Eye (tissue), 1 donor: ENCODE measurements at regions not wholly inside any gene's neighbourhood (a gene's known extent, or its start where the extent isn't known, plus 50 kb on each side); places are given as distances from the start of the nearest gene placed in this dataset.

Experiments
- DNase-seq: peaks from one replicate; pipeline ENCODE4 v3.0.0-alpha.2; 2015

DNA sequence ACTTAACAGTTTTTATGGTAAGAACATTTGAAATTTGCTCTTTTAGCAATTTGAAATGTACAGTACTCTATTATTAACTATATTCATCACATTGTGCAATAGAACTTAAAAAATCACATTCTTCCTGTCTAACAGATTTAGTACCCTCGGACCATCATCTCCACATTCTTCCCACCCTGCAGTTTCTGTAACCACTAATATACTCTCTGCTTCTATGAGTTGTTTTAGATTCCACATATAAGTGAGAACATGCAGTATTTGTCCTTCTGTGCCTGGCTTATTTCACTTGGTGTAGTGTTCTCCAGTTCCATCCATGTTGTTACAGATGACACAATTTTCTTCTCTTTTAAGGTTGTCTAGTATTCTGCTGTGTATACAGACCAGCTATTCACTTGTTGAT is 88.9 kb upstream of the SEC61G start:
- DNase-seq: no peak

DNA sequence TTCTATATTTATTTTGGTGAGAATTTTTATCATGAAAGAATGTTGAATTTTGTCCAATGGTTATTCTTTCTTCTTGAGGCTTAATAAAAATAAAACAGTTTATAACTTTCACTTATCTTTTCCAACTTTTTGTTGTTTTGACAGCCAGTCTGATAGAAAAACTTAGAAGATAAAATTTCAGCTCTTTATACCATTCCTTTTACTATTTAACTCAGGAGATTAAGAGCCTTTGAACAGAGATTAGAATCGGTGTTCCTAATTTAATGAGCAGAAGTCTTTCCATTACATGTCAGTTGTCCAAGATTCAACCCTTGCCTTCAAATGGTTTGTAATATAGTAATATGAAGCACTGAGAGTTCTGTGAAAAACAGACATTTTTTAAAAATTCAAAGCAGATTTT is 97.8 kb upstream of the SEC61G start:
- no peak for DNase-seq

DNA sequence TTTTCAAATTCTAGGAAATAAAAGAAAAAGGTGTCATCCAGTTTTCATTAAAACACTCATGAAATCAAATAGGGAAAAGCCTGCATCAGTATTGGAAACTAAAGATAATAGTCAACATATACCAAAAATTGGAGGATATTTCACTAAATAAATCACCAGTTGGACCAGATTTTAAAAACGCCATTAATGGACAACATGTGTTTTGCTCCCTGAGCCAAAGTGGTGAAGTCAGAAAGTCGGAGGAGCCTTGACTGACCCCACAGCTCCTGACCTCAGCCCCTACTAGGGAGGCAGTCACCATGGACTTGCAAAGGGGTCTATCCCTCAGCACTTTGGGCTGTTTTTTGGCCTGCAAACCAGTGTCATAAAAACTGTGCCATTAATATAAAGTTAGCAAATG is 98.3 kb upstream of the SEC61G start:
- no peak for DNase-seq

DNA sequence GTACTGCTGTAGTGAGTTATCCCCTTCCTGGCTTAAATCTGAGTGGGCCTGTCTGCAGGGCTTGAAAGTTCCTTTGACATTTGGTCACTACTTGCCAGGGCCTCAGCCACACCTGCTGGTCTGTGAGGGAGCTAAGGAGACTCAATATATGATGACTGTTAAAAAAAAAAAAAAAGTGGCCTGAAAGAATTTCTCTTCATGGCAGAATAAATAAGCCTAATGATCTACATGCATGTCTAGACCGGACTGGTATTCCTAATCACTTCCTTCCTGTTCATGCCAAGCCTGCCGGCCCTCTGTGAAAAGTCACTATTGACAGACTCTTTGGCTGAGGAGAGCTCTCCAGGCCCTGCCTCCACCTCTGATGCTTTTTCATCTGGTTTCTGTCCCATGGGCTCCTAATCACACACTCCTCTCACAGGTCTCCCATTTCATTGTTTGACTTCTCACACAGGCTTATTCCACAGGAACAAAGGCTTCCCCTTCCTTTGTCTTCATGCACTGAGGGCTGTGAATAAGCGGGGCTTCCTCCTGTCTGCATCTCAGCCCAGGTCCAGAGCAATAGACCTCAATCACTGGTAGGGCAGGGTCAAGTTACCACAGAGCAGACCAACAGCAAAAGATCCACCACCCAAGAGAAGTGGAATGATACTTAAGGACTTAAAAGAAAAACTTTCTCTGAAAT is 99.1 kb upstream of the SEC61G start:
- no peak for DNase-seq

DNA sequence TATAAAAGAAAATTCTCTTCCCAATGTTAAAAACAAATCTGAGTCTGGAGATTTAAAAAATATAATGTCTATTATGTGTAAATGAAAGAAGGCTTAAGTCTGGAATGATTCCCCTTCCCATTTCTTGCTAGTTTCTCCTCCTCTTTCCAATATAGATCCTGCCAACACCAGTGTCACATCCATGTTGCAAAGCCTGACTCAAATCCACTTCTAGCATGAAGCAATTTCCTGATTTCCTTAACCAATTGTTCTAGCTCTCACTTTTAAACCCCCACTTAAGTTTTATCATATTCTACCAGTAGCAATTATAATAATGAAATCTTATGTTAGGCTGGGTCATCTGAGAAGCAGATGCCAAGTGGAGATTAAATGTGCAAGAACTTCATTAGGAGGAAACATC is 100.1 kb upstream of the SEC61G start:
- no peak for DNase-seq

DNA sequence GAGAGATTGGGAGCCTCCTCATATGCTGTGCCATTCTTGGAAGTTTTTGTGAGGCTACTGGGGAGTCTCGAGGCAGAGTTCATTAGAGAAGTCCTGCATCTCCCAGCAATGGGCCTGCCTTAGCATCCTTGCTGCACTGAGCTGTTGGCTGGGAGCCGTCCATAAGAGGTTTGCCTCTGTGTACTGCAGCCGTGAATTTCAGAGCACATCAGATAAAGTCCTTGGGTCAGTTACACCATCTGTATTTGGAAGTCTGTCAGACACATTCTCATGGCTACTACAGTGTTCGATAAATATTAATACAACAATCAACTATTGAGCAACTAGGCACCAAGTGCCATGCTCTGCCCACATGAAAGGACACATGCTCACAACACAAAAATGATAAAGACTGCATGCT is 100.5 kb upstream of the SEC61G start:
- DNase-seq: no peak

DNA sequence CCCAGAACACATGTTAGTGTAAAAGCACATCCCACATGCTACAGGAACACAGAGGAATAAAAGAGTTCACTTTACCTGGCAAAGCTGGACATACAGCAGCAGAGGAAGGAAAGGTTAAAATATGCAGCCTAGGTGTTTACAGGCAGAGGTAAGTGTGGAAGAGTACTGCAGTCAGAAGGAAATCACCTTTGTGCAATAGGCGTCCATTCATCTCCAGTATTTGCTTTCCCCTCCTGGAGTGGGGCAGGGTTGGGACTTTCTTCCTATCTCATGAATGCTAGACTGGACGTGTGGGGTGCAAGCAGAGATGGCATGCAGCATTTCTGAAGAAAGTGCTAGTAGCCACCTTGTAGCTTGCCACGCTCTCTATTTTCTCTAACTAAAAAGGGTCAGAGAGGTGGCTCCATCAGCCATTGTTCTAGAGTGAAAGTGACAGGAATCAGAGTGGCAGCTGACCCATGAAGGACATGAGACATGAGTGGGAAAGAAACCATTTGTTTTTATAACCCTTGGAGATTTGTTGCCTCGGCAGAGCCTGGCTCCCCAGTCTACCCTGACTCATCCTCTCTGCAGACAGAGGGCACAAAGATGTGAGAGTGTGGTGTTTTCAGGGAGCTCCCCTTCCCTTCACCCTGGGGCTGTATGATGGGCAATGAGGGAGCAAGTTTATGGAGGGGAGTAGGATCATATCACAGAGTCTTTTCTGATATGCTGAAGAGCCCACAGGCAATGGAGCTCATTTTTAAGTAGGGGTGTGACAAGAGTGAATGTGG is 101.2 kb upstream of the SEC61G start:
- peak; percentile 62 for DNase-seq

DNA sequence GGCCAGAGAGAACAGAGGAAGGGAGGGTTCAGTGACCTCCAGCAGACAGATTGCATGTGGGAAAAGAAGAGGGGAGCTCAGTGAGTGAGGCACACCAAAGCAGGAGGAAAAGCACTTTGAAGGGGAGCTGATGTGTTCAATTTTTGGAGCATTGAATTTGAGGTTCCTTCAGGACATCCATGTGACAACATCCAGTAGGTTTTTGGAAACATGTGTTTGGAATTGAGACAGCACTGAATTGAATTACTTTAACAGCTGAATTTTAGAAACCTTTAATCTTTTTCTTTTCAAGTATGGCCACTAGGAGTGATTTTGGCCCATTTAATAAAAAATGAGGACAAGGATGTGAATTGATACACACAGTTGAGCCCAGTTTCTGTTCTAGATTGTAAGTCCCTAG is 101.8 kb upstream of the SEC61G start:
- DNase-seq: no peak

DNA sequence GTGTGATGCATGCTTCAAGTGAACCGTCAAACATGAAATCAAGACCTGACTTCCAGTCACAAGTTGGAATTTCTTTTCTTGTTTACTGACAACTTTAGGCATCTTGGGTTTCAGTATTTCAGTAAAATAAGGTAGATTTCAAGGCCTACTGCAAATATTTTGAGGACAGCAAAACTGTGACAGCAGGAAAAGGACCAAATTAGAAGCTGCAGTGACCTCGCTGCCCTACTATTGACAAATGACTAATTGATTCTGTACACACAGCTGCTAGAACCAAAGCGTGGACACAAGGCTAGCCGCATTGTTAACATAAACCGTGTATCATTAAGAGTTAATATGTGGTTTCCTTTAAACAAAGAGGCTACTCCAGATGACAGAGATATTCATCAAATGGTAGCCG is 105.7 kb upstream of the SEC61G start:
- peak; percentile 67 for DNase-seq

DNA sequence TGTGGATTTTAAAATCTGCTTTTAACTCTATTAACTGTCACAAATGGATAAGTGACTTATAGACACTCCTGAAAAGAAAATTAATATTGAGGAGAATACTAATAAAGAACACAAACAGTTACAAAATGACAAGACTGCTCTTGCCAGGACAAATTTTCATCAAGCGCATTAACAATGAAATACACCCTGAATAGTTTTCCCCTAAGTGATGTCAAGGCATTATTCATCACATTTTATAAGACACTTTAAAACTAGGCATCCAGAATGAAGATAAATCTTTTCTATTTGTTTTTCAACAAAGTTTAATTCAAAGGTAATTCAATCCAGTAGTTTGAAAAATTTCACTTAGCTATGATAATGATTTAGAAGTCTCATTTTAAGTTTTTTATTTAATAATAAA is 110.5 kb upstream of the SEC61G start:
- DNase-seq: no peak

DNA sequence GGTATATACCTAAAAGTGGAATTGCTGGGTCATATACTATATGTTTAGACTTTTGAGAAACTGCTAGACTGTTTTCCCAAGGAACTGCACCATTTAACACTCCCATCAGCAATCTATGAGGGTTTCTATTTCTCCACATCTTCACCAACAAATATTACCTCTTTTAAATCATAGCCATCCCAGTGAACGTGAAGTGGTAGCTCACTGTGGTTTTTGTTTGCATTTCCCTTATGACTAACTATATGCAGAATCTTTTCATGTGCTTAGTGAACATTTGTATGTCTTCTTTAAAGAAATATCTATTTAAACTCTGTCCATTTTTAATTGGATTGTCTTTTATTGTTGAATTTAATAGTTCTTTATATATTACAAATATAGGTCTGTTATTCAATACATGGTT is 115.8 kb upstream of the SEC61G start:
- DNase-seq: no peak

DNA sequence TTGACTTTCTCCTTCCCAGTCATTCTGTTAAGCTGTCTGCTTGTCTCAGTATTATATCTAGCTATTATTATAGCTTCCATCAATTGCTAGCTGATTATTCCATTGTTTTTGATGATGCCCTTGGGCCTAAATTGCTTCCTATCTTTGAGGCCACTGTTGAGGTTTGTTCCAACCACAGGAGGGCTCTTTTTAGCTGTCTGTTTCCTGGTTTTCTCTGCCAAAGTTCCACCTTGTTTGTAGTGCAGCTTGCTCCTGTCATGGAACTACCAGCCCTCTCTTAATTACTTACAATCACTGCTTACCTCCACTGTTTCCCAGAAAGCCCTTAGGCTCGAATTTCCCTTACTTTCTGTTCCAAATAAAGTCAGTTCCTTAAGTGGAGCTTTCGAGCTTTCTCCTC is 118.7 kb upstream of the SEC61G start:
- no peak for DNase-seq

DNA sequence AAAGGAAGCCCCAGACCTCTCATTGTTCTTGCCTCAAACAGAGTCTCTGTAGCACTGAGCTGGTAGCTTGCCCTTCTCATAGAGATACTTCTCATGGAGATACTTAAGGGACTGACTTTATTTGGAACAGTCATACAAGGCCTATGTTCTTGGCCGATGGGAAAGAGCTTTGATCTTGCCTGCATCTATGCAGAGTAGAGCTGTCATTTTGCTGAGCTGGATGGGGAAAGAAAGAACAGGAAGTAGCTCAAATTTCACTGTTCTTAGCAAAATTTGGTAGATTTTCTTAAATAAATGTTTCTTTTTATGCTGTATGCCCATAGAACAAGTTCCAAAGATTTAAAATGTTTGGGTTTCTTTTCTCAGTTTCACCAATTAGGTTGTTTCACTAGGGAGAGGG is 119.3 kb upstream of the SEC61G start:
- DNase-seq: no peak

DNA sequence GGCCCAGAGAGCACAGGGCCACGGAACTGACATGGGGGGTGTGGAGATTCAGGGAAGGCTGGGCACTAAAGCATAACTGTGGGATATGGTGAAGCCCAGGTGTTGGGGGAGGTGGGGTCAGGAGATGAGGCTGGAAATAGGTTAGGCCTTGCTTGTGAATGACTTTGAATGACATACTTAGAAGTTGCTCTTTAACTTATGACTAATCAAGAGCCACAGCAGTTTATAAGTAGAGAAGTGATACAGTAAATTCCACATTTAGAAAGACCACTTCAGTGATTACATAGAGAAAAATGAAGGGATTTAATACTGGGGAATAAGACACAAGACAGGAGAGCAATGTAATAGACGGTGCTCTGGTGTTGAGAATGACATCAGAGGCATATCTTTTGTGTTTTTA is 120.8 kb upstream of the SEC61G start:
- DNase-seq: no peak

DNA sequence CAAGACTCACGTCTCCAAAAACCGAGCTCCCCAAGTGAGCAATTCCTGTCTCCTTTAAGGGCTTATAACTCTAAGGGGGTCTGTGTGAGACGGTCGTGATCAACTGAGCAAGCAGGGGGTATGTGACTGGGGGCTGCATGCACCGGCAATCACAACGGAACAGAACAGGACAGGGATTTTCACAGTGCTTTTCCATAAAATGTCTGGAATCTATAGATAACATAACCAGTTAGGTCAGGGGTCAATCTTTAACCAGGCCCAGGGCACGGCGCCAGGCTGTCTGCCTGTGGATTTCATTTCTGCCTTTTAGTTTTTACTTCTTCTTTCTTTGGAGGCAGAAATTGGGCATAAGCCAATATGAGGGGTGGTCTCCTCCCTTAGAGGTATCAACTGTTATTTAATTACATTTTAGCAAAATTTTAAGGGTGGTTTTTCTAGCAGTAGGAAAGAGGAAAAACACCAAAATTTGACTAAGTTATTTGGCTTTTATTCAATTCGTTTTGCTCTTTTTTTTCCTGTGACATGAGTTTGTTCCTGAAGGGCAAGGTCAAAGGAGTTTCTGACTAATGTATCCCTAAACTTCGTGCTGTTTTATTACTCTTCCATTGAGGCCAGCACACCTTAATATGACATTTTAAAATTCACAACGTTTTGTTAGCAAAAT is 121.4 kb upstream of the SEC61G start:
- no peak for DNase-seq

DNA sequence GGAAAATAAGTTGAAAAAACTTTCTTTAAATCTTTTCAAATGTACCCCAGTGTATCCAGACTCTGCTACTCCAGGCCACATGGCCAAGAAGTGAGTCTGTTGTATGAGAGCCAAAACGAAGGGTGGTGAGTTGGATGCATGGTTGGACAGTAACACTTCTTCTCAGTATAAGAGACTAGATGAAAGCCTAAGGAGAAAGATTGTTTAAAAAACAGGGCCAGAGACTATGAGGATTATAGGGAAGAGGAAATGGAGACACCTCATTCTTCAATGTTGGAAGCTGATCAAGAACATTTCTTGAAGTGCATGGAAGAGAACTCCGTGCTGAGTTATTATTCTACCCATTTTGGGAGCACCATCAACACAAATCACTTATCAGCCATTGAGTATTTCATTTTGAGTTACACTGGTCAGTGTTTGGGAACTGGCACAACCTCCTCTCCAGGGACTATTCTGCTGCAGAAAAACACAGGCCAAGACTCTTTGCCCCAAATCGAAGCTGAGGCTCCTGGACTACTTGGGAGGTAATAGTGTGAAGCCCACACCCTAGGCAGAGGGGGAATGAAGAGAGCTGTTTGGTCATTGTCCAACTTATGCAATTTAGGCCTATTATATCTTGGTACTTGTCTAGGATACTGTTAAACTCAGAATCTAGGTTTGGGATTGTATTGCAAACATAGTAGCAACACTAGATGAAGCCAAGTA is 123.0 kb upstream of the SEC61G start:
- DNase-seq: no peak

DNA sequence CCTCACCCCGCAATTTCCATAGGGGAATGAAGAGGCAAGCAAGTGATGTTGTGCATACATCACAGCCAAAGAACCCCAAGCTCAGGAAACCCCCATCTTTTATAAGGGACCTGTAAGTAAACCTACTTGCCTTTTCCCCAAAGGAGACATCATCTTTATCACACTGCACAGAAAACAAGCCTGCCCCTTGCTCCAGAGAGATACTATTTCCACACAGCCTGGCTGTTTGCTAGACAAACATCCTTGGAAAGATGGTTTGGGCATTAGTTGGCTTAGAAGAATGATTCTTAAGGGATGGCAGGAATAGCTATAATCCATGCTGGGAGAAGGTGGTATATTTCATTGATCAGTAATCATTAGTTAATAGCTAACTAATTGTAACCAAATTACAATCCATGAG is 123.7 kb upstream of the SEC61G start:
- no peak for DNase-seq

DNA sequence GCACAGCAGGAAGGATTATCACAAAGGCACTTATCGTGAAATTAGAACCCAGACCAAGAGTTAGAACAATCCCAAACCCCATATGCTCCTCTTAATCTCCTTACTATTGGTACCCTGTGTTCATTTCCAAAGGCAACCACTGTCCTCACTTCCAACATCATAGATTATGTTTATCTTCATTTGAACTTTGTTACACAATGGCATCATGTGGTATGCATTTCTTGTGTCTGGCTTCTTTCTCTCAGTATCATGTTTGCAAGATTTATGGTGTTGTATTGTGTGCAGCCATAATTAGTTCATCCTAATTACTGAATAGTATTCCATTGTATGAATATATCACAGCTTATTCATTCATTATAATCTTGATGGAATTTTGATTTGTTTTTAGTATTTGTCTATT is 124.6 kb upstream of the SEC61G start:
- DNase-seq: no peak

DNA sequence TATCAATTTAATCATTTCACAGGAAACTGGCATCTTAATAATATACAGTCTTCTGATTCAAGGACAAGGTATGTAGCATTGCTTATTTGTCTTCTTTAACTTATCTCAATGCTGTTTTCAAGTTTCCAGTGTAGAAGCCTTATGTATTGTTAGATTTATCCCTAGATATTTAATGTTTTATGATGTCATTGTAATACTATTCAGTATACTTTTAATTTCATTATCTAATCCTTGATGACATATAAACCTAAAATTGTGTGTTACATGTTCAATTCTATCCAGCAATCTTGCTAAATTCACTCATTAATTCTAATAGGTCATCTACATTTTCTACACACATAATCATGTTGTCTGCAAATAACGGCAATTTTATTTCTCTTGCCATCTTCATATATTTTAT is 126.3 kb upstream of the SEC61G start:
- no peak for DNase-seq

DNA sequence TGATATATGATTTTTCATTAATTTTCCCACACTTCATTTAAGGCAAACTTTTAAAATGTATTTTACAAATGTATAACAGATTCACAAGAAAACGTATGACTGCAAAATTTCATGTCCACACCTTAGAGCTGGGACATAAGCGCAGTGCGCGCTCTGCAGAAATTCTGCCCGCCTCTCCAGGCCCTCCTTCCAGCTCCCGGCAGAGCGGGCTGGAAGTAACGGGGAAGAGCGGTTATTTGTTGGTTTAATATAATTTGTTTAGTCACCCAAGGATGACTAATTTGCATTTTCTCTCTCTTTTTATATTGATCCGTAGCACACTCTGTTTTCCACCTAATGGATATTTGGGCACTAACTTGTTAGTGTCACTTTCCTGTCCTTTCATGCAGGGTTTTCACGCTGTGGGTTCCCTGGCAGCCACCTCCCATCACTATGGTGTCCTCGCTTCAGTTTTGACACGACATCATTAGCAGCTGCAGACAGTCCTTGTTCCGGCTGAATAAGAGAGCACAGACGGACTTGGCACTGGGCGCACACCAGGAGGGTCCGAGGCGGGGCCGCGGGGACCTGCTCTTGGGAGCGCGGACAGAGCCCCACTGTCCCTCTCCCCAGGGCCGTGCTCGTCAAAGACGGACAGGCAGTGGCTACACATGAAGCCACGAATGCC is 129.2 kb upstream of the SEC61G start:
- DNase-seq: peak; percentile 92

DNA sequence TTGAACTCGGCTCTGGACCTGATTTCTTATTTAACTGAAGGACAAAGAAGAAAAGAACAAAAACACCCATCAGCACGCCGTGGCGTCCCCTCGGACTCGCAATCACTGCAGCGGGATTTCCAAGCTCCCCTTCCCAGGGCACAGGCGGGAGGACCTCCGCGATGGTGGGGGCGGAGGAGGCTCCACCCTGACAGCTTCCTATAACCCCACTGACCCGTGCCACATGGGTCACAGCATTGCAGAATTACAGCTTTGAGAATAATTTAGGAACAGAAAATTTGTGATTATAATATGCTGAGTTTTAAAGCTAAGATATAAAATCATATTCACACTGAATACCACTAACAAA is 129.7 kb upstream of the SEC61G start:
- DNase-seq: no peak

DNA sequence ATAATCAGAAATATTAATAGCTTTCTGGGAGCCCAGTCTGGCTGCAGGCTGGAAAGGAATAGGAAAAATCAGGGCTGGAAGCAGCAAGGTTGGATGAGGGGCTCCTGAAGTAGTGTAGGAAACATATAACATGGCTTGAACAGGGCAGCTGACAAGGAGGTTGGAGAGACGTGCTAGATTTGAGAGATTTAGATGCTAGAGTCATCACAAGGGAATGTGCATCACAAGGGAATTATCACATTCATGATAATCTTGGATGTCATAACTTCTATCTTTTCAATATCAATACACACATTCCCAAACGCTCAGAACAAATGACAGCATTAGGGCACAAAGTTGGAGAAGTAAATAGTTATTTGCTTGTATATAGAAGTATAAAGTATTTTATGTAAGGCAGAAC is 120.9 kb upstream of the EGFR start:
- no peak for DNase-seq

DNA sequence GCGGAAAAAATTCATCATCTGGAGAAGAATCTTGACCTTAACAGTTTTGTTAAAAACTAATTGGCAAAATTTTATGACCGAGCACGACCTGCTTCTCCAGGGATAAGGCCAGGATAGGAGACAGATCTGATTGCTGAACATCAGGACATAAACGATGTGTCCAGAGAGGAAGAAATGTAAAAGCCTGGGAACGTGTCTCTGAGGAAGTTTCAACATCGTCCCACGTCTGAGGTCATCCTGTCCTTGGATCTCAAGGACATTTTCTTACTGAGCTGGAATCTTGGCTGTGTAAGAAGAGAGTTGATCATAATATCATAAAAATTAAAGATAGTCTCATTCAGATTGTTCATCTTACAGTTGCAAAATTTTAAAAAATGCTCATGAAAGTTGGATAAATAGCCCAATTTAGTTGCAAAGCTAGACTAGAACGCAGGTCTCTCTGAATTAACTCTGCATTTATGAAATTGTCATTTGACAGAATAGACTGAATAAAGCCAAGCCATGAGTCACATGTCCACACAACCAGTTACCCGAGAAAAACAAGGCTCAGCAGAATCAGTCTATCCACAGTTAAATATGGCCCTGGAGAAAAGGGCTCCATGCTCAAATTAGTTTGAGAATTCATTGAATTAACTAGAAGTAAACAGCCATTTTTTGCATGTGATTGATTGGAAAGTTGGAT is 120.0 kb upstream of the EGFR start:
- DNase-seq: no peak
